ENCODE measurements at regions not wholly inside any gene's neighbourhood (a gene's known extent, or its start where the extent isn't known, plus 50 kb on each side); places are given as distances from the start of the nearest gene placed in this dataset.
A peak's percentile ranks its signal among the peaks of the same experiment; 100 is the strongest.

- TF ChIP-seq POLR2AphosphoS5 (IDR thresholded peaks at IDR 0.05; ENCODE audit: low read depth, low read length) (no peak), CTCF (IDR thresholded peaks at IDR 0.05) (peak; percentile 80), REST (IDR thresholded peaks at IDR 0.05; ENCODE audit: insufficient read depth in 1 of 2, low read depth in 2 of 2, low read length in 1 of 2) (no peak), SIN3A (IDR thresholded peaks at IDR 0.05; ENCODE audit: borderline replicate concordance, insufficient read depth, low read depth, low read length) (no peak), TCF7L2 (IDR thresholded peaks at IDR 0.05; ENCODE audit: low read depth, low read length) (no peak)
Observed at GRCh38 chr13:24627090-24627714, 53.0 kb upstream of the ATP12A start.
